Omental fat pad (tissue), 3 donors: ENCODE measurements at regions not wholly inside any gene's neighbourhood (a gene's known extent, or its start where the extent isn't known, plus 50 kb on each side); places are given as distances from the start of the nearest gene placed in this dataset.
"Not testable (repeated sequence)": the region's sequence is repeated elsewhere in the genome, so short reads cannot be mapped to it uniquely, and the experiment has no call there.

ENCODE experiments used
- ATAC-seq: fragments of 150-250 bp; one replicate; pipeline ENCODE4 v1.9.1; 2016; ENCODE audit warnings: mild to moderate bottlenecking, moderate library complexity; ENCODE audit not compliant: low FRiP score
- DNase-seq: peaks from one replicate; pipeline ENCODE4 v3.0.0-alpha.2; 2019; ENCODE audit warnings: low spot score
- CTCF ChIP-seq, 3 donors: fragments of 450-650 bp; IDR thresholded peaks; one replicate each; pipeline ENCODE4 v1.5.1; 2016 to 2017; ENCODE audit warnings: antibody characterized with exemption in 3 of 3, mild to moderate bottlenecking in 3 of 3, moderate library complexity in 2 of 3

- DNase-seq: no peak
- no peak for TF ChIP-seq CTCF (IDR thresholded peaks at IDR 0.05)
- no peak for ATAC-seq
These were observed 1402.0 kb upstream of the SEL1L start for GRCh38 chr14:82935691-82936090.

GRCh38 chr14:82951171-82951570 is 1417.5 kb upstream of the SEL1L start:
- TF ChIP-seq CTCF (IDR thresholded peaks at IDR 0.05): no peak
- DNase-seq: no peak
- no peak for ATAC-seq

GRCh38 chr14:82963756-82964155 is 1430.1 kb upstream of the SEL1L start:
- DNase-seq (no peak), ATAC-seq (no peak)
- TF ChIP-seq CTCF (IDR thresholded peaks at IDR 0.05): no peak

GRCh38 chr14:82987502-82988124 is 1454.0 kb upstream of the SEL1L start:
- ATAC-seq: no peak
- TF ChIP-seq CTCF (IDR thresholded peaks at IDR 0.05): no peak

GRCh38 chr14:82994547-82994946 is 1460.9 kb upstream of the SEL1L start:
- not testable (repeated sequence) for ATAC-seq, DNase-seq

More at GRCh38 chr14:82987502-82988124, 1454.0 kb upstream of the SEL1L start:
- no peak for DNase-seq

GRCh38 chr14:82999802-83000201 is 1466.1 kb upstream of the SEL1L start:
- ATAC-seq: no peak
- DNase-seq: no peak
- TF ChIP-seq CTCF (IDR thresholded peaks at IDR 0.05): no peak

- ATAC-seq (no peak), DNase-seq (no peak)
- no peak for TF ChIP-seq CTCF (IDR thresholded peaks at IDR 0.05)
These were observed 1470.9 kb upstream of the SEL1L start for GRCh38 chr14:83004456-83005006.
